Liver (tissue), 8 donors: ENCODE measurements at regions not wholly inside any gene's neighbourhood (a gene's known extent, or its start where the extent isn't known, plus 50 kb on each side); places are given as distances from the start of the nearest gene placed in this dataset.

Experiments used
- DNase-seq: peaks from one replicate; pipeline ENCODE4 v3.0.0-alpha.2; 2017; ENCODE audit warnings: low spot score
- H3K27ac ChIP-seq, 2 donors: one replicate each; pipeline ENCODE4 v1.7.0; 2013; ENCODE audit warnings: inconsistent platforms in 2 of 2, low read length in 2 of 2, control low read depth in 1 of 2, low read depth in 1 of 2, mild to moderate bottlenecking in 1 of 2
- H3K27me3 ChIP-seq, 4 donors: one replicate each; pipeline versions ENCODE4 v1.6.1 to v1.7.0; 2013; ENCODE audit warnings: low read length in 3 of 4, inconsistent platforms in 1 of 4, mild to moderate bottlenecking in 1 of 4, moderate library complexity in 1 of 4; ENCODE audit not compliant: control insufficient read depth in 4 of 4, insufficient read depth in 4 of 4
- H3K36me3 ChIP-seq, 4 donors: one replicate each; pipeline versions ENCODE4 v1.6.1 to v1.7.0; 2013; ENCODE audit warnings: low read length in 3 of 4, mild to moderate bottlenecking in 3 of 4, low read depth in 1 of 4, moderate library complexity in 1 of 4; ENCODE audit not compliant: control insufficient read depth in 4 of 4, insufficient read depth in 3 of 4
- H3K4me1 ChIP-seq, 4 donors: one replicate each; pipeline versions ENCODE4 v1.6.1 to v1.7.0; 2013; ENCODE audit warnings: low read length in 3 of 4, mild to moderate bottlenecking in 3 of 4, moderate library complexity in 1 of 4; ENCODE audit not compliant: control insufficient read depth in 4 of 4, insufficient read depth in 4 of 4
- H3K4me3 ChIP-seq, 3 donors: one replicate each; pipeline versions ENCODE4 v1.6.1 to v1.7.0; 2013; ENCODE audit warnings: low read length in 3 of 3, control low read depth in 1 of 3, low read depth in 1 of 3, mild to moderate bottlenecking in 1 of 3
- H3K9ac ChIP-seq, 2 donors: one replicate each; pipeline ENCODE4 v1.7.0; 2013; ENCODE audit warnings: low read length in 2 of 2, mild to moderate bottlenecking in 2 of 2, moderate library complexity in 2 of 2, control low read depth in 1 of 2, low read depth in 1 of 2
- H3K9me3 ChIP-seq, 4 donors: one replicate each; pipeline versions ENCODE4 v1.6.1 to v1.7.0; 2013; ENCODE audit warnings: low read length in 3 of 4; ENCODE audit not compliant: control insufficient read depth in 4 of 4
- ATF3 ChIP-seq: IDR thresholded peaks from 2 replicates; pipeline ENCODE4 v1.6.1; 2016; ENCODE audit warnings: antibody characterized with exemption
- CTCF ChIP-seq: fragments of 150-350 bp; IDR thresholded peaks from 2 replicates; pipeline ENCODE4 v1.5.1; 2017; ENCODE audit warnings: improper control_type of control experiment, low read depth, low read length; ENCODE audit not compliant: missing input control
- EGR1 ChIP-seq, 2 donors: IDR thresholded peaks; 2 replicates each; pipeline ENCODE4 v1.6.1; 2016 to 2018; ENCODE audit warnings: antibody characterized with exemption in 2 of 2, low read depth in 2 of 2
- FOXA1 ChIP-seq: IDR thresholded peaks from 2 replicates; pipeline ENCODE4 v1.6.1; 2016; ENCODE audit warnings: antibody characterized with exemption
- HNF4A ChIP-seq, 2 donors: conservative IDR thresholded peaks; 2 replicates each; pipeline ENCODE4 v1.6.1; 2016; ENCODE audit warnings: antibody characterized with exemption in 2 of 2, mild to moderate bottlenecking in 2 of 2
- HNF4G ChIP-seq: IDR thresholded peaks from 2 replicates; pipeline ENCODE4 v1.6.1; 2016; ENCODE audit warnings: antibody characterized with exemption
- JUND ChIP-seq, 2 donors: IDR thresholded peaks; 2 replicates each; pipeline ENCODE4 v1.6.1; 2016; ENCODE audit warnings: antibody characterized with exemption in 2 of 2
- RXRA ChIP-seq, 2 donors: IDR thresholded peaks; 2 replicates each; pipeline ENCODE4 v1.6.1; 2017 to 2018; ENCODE audit warnings: antibody characterized with exemption in 2 of 2, mild to moderate bottlenecking in 1 of 2
- SP1 ChIP-seq: IDR thresholded peaks from 2 replicates; pipeline ENCODE4 v1.6.1; 2018; ENCODE audit warnings: antibody characterized with exemption, mild to moderate bottlenecking
- YY1 ChIP-seq: IDR thresholded peaks from 2 replicates; pipeline ENCODE4 v1.6.1; 2016; ENCODE audit warnings: antibody characterized with exemption, mild to moderate bottlenecking
- ZBTB33 ChIP-seq: IDR thresholded peaks from 2 replicates; pipeline ENCODE4 v1.6.1; 2016; ENCODE audit warnings: antibody characterized with exemption
- WGBS: extraction: QIAGEN DNeasy Blood & Tissue Kit; methylation state at CpG from one replicate; pipeline ENCODE4 v1.1.7; 2013; 5-methylcytosine and 5-hydroxymethylcytosine counted together
- donor health status: healthy.
- donor health status: healthy.
- donor health status: healthy.
- donor health status: healthy.
- donor health status: healthy.

- H3K27me3 ChIP-seq: peaks cover 0 to 6% (median 3%) of the 10 kb centered on the region in 4 donors
- H3K36me3 ChIP-seq: no peaks in the 10 kb centered on the region
- TF ChIP-seq EGR1 (IDR thresholded peaks at IDR 0.05; ENCODE audit: low read depth in 2 of 2): no peak
- no peak for TF ChIP-seq HNF4A (conservative IDR thresholded peaks at IDR 0.05)
- no peaks in the 10 kb centered on the region for H3K4me1 ChIP-seq
- no peak overlapping the region for H3K4me3 ChIP-seq
- no peak overlapping the region for H3K27ac ChIP-seq
- H3K9ac ChIP-seq: no peak overlapping the region
- H3K9me3 ChIP-seq: peaks cover 0 to 3% (median 0%) of the 10 kb centered on the region in 4 donors
- WGBS: 33% methylated on average over 30 of the region's 30 CpGs
- no peak for DNase-seq
These were observed 258.0 kb upstream of the SP4 start for GRCh38 chr7:21169667-21170580.

- Histone ChIP-seq H3K4me3 (no peak overlapping the region), H3K27ac (no peak overlapping the region), H3K4me1 (no peaks in the 10 kb centered on the region), H3K27me3 (peaks cover 0 to 6% (median 3%) of the 10 kb centered on the region in 4 donors), H3K36me3 (no peaks in the 10 kb centered on the region), H3K9me3 (peaks cover 0 to 3% (median 0%) of the 10 kb centered on the region in 4 donors), H3K9ac (no peak overlapping the region)
- no peak for DNase-seq
- WGBS: 72% methylated on average over 6 of the region's 6 CpGs
- TF ChIP-seq CTCF (no peak), YY1 (no peak), FOXA1 (no peak), RXRA (IDR thresholded peaks at IDR 0.05) (no peak), JUND (IDR thresholded peaks at IDR 0.05) (no peak), ATF3 (no peak), HNF4G (no peak), HNF4A (conservative IDR thresholded peaks at IDR 0.05) (no peak), ZBTB33 (no peak)
These were observed 255.1 kb upstream of the SP4 start for GRCh38 chr7:21172800-21173199.

- H3K9me3 ChIP-seq: peaks cover 0 to 3% (median 0%) of the 10 kb centered on the region in 4 donors
- H3K36me3 ChIP-seq: no peaks in the 10 kb centered on the region
- TF ChIP-seq JUND (IDR thresholded peaks at IDR 0.05) (no peak), HNF4G (no peak), SP1 (no peak), EGR1 (IDR thresholded peaks at IDR 0.05; ENCODE audit: low read depth in 2 of 2) (no peak)
- no peaks in the 10 kb centered on the region for H3K4me1 ChIP-seq
- H3K27ac ChIP-seq: no peak overlapping the region
- WGBS: 69% methylated on average over 1 of the region's 1 CpG
- no peak overlapping the region for H3K4me3 ChIP-seq
- H3K27me3 ChIP-seq: peaks cover 0 to 3% (median 0%) of the 10 kb centered on the region in 4 donors
- DNase-seq: no peak
- H3K9ac ChIP-seq: no peak overlapping the region
These were observed 254.4 kb upstream of the SP4 start for GRCh38 chr7:21173436-21173835.
